ENCODE measurements at regions not wholly inside any gene's neighbourhood (a gene's known extent, or its start where the extent isn't known, plus 50 kb on each side); places are given as distances from the start of the nearest gene placed in this dataset.
"Not testable (repeated sequence)": the region's sequence is repeated elsewhere in the genome, so short reads cannot be mapped to it uniquely, and the experiment has no call there.

DNA sequence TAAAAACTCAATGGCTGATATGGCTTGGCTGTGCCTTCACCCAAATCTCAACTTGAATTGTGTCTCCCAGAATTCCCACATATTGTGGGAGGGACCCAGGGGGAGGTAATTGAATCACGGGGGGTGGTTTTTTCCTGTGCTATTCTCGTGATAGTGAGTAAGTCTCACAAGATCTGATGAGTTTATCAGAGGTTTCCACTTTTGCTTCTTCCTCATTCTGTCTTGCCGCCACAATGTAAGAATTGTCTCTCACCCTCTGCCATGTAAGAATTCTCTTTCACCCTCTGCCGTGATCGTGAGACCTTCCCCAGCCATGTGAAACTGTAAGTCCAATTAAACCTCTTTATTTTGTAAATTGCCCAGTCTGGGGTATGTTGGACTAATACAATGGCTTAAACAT lies 115.6 kb upstream of the MTPN start:
- TF ChIP-seq, protein P1, sequence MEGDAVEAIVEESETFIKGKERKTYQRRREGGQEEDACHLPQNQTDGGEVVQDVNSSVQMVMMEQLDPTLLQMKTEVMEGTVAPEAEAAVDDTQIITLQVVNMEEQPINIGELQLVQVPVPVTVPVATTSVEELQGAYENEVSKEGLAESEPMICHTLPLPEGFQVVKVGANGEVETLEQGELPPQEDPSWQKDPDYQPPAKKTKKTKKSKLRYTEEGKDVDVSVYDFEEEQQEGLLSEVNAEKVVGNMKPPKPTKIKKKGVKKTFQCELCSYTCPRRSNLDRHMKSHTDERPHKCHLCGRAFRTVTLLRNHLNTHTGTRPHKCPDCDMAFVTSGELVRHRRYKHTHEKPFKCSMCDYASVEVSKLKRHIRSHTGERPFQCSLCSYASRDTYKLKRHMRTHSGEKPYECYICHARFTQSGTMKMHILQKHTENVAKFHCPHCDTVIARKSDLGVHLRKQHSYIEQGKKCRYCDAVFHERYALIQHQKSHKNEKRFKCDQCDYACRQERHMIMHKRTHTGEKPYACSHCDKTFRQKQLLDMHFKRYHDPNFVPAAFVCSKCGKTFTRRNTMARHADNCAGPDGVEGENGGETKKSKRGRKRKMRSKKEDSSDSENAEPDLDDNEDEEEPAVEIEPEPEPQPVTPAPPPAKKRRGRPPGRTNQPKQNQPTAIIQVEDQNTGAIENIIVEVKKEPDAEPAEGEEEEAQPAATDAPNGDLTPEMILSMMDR (IDR thresholded peaks at IDR 0.05; ENCODE audit: poor library complexity) = not testable (repeated sequence)
- TF ChIP-seq EZH2phosphoT487 (IDR thresholded peaks at IDR 0.05; ENCODE audit: low read depth, severe bottlenecking, unreplicated experiment) = not testable (repeated sequence)
